ENCODE measurements at regions not wholly inside any gene's neighbourhood (a gene's known extent, or its start where the extent isn't known, plus 50 kb on each side); places are given as distances from the start of the nearest gene placed in this dataset.

- TF ChIP-seq PRDM10 (tag by site-specific recombination; IDR thresholded peaks at IDR 0.05) (no peak), ZNF501 (tag by site-specific recombination; IDR thresholded peaks at IDR 0.05) (no peak), ZNF560 (tag by site-specific recombination; IDR thresholded peaks at IDR 0.05; ENCODE audit: borderline replicate concordance) (no peak), ZNF146 (tag by site-specific recombination; IDR thresholded peaks at IDR 0.05) (no peak), ZFP3 (tag by site-specific recombination; IDR thresholded peaks at IDR 0.05; ENCODE audit: low read depth) (no peak), ELK4 (IDR thresholded peaks at IDR 0.05; ENCODE audit: borderline replicate concordance, low read depth, low read length) (no peak), ZNF133 (tag by site-specific recombination; IDR thresholded peaks at IDR 0.05) (no peak), INSM2 (tag by site-specific recombination; IDR thresholded peaks at IDR 0.05) (no peak), CTCF (tag by site-specific recombination; IDR thresholded peaks at IDR 0.05) (no peak), ATF2 (tag by site-specific recombination; IDR thresholded peaks at IDR 0.05; ENCODE audit: low read depth) (no peak), ZNF610 (tag by site-specific recombination; IDR thresholded peaks at IDR 0.05; ENCODE audit: borderline replicate concordance) (no peak)
These were observed 274.3 kb downstream of the BCOR start for GRCh38 chrX:39823424-39823823.

Measured in HEK293 (cell line).